HL-60 (cell line): ENCODE measurements at regions not wholly inside any gene's neighbourhood (a gene's known extent, or its start where the extent isn't known, plus 50 kb on each side); places are given as distances from the start of the nearest gene placed in this dataset.

Experiments used
- CTCF ChIP-seq: IDR thresholded peaks from one replicate; pipeline ENCODE4 v1.5.1; 2011; ENCODE audit warnings: low read length, control low read depth, inconsistent platforms; ENCODE audit not compliant: insufficient read depth
- POLR2AphosphoS5 ChIP-seq: IDR thresholded peaks from 2 replicates; pipeline ENCODE4 v1.6.1; 2012; ENCODE audit warnings: low read depth

DNA sequence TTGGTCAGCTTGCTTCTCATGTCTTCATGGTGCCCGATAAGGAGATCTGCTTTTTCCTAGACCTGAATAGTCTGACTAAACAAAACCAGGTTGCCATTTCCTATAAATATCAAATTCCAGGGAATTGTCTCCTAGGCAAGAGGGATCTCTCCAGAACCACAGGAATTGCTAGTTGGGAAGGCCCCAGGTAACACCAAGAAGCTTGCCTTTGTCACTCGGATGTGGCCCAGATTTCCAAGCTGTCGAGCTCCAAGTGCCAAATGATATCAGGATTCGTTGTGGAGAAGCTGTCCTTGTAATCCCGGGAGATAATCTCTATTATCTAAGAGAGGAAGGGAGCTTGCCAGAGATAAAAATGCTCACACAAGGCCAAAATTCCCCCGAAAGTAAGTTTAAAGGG is 1288.5 kb upstream of the AUTS2 start:
- TF ChIP-seq CTCF (no peak), POLR2AphosphoS5 (no peak)
